ENCODE measurements at regions not wholly inside any gene's neighbourhood (a gene's known extent, or its start where the extent isn't known, plus 50 kb on each side); places are given as distances from the start of the nearest gene placed in this dataset.

GRCh38 chr10:124307591-124307990, 111.1 kb downstream of the OAT start:
- POLR2A ChIA-PET (ENCODE audit: partially characterized antibody): no interaction called here
- CTCF ChIA-PET (ENCODE audit: partially characterized antibody): no interaction called here

GRCh38 chr10:124306922-124307371, 111.8 kb downstream of the OAT start:
- no peak overlapping the region for H3K27ac Mint-ChIP-seq
- intact Hi-C loops (cut with micrococcal nuclease): no loop called here
- DNase-seq: no peak
- no peaks in the 10 kb centered on the region for H3K4me1 ChIP-seq (ENCODE audit: insufficient read depth, low read length)
- no peaks in the 10 kb centered on the region for H3K9me3 ChIP-seq (ENCODE audit: control insufficient read depth in 1 of 2, low read length in 2 of 2)
- H3K27me3 ChIP-seq (ENCODE audit: insufficient read depth, low read length): no peaks in the 10 kb centered on the region
- ChIA-PET CTCF (ENCODE audit: partially characterized antibody) (no interaction called here), POLR2A (ENCODE audit: partially characterized antibody) (no interaction called here)
- no peaks in the 10 kb centered on the region for H3K36me3 Mint-ChIP-seq
- H3K36me3 ChIP-seq (ENCODE audit: insufficient read depth, low read length): no peaks in the 10 kb centered on the region
- H3K9me3 Mint-ChIP-seq: no peaks in the 10 kb centered on the region
- H3K4me3 Mint-ChIP-seq: no peak overlapping the region
- H3K4me3 ChIP-seq (ENCODE audit: low read length in 2 of 2): no peak overlapping the region
- no peak overlapping the region for H3K27ac ChIP-seq (ENCODE audit: low read depth, low read length)
- H3K4me1 Mint-ChIP-seq: no peaks in the 10 kb centered on the region
- H3K27me3 Mint-ChIP-seq: peaks cover 0 to 3% of the 10 kb centered on the region in 2 donors

More at GRCh38 chr10:124307591-124307990, 111.1 kb downstream of the OAT start:
- Histone ChIP-seq H3K36me3 (ENCODE audit: insufficient read depth, low read length) (no peaks in the 10 kb centered on the region), H3K9me3 (ENCODE audit: control insufficient read depth in 1 of 2, low read length in 2 of 2) (no peaks in the 10 kb centered on the region), H3K4me1 (ENCODE audit: insufficient read depth, low read length) (no peaks in the 10 kb centered on the region), H3K4me3 (ENCODE audit: low read length in 2 of 2) (no peak overlapping the region), H3K27ac (ENCODE audit: low read depth, low read length) (no peak overlapping the region), H3K27me3 (ENCODE audit: insufficient read depth, low read length) (no peaks in the 10 kb centered on the region)
- Mint-ChIP-seq H3K4me1 (no peaks in the 10 kb centered on the region), H3K9me3 (no peaks in the 10 kb centered on the region), H3K36me3 (no peaks in the 10 kb centered on the region), H3K27me3 (peaks cover 0 to 3% of the 10 kb centered on the region in 2 donors), H3K27ac (no peak overlapping the region), H3K4me3 (no peak overlapping the region)
- DNase-seq: no peak
- intact Hi-C loops (cut with micrococcal nuclease): no loop called here

- POLR2A ChIA-PET (ENCODE audit: partially characterized antibody): no interaction called here
Observed at GRCh38 chr10:124306520-124306919, 112.2 kb downstream of the OAT start.

GRCh38 chr10:124305984-124306383, 112.7 kb downstream of the OAT start:
- Histone ChIP-seq H3K4me1 (ENCODE audit: insufficient read depth, low read length) (no peaks in the 10 kb centered on the region), H3K36me3 (ENCODE audit: insufficient read depth, low read length) (no peaks in the 10 kb centered on the region), H3K27me3 (ENCODE audit: insufficient read depth, low read length) (no peaks in the 10 kb centered on the region), H3K4me3 (ENCODE audit: low read length in 2 of 2) (no peak overlapping the region), H3K9me3 (ENCODE audit: control insufficient read depth in 1 of 2, low read length in 2 of 2) (no peaks in the 10 kb centered on the region), H3K27ac (ENCODE audit: low read depth, low read length) (no peak overlapping the region)
- H3K27me3 Mint-ChIP-seq: peaks cover 0 to 3% of the 10 kb centered on the region in 2 donors
- intact Hi-C loops (cut with micrococcal nuclease): no loop called here
- H3K36me3 Mint-ChIP-seq: no peaks in the 10 kb centered on the region
- H3K4me3 Mint-ChIP-seq: no peak overlapping the region
- H3K4me1 Mint-ChIP-seq: no peaks in the 10 kb centered on the region
- POLR2A ChIA-PET (ENCODE audit: partially characterized antibody): no interaction called here
- H3K9me3 Mint-ChIP-seq: peaks cover 0 to 4% (median 0%) of the 10 kb centered on the region in 8 donors
- DNase-seq: no peak
- CTCF ChIA-PET (ENCODE audit: partially characterized antibody): no interaction called here
- no peak overlapping the region for H3K27ac Mint-ChIP-seq

More at GRCh38 chr10:124306520-124306919, 112.2 kb downstream of the OAT start:
- no peaks in the 10 kb centered on the region for H3K4me1 ChIP-seq (ENCODE audit: insufficient read depth, low read length)
- no peaks in the 10 kb centered on the region for H3K36me3 ChIP-seq (ENCODE audit: insufficient read depth, low read length)
- Mint-ChIP-seq H3K4me3 (no peak overlapping the region), H3K9me3 (no peaks in the 10 kb centered on the region), H3K27ac (no peak overlapping the region), H3K4me1 (no peaks in the 10 kb centered on the region), H3K36me3 (no peaks in the 10 kb centered on the region), H3K27me3 (peaks cover 0 to 3% of the 10 kb centered on the region in 2 donors)
- no peak overlapping the region for H3K4me3 ChIP-seq (ENCODE audit: low read length in 2 of 2)
- no peak for DNase-seq
- no peaks in the 10 kb centered on the region for H3K9me3 ChIP-seq (ENCODE audit: control insufficient read depth in 1 of 2, low read length in 2 of 2)
- CTCF ChIA-PET (ENCODE audit: partially characterized antibody): no interaction called here
- no peak overlapping the region for H3K27ac ChIP-seq (ENCODE audit: low read depth, low read length)
- intact Hi-C loops (cut with micrococcal nuclease): no loop called here
- H3K27me3 ChIP-seq (ENCODE audit: insufficient read depth, low read length): no peaks in the 10 kb centered on the region

GRCh38 chr10:124305131-124305530, 113.6 kb downstream of the OAT start:
- Mint-ChIP-seq H3K36me3 (no peaks in the 10 kb centered on the region), H3K4me3 (no peak overlapping the region), H3K9me3 (peaks cover 0 to 9% (median 2%) of the 10 kb centered on the region in 8 donors), H3K27me3 (peaks cover 0 to 3% of the 10 kb centered on the region in 2 donors), H3K4me1 (no peaks in the 10 kb centered on the region), H3K27ac (no peak overlapping the region)
- H3K4me3 ChIP-seq (ENCODE audit: low read length in 2 of 2): no peak overlapping the region
- H3K27me3 ChIP-seq (ENCODE audit: insufficient read depth, low read length): no peaks in the 10 kb centered on the region
- intact Hi-C loops (cut with micrococcal nuclease): no loop called here
- no peaks in the 10 kb centered on the region for H3K9me3 ChIP-seq (ENCODE audit: control insufficient read depth in 1 of 2, low read length in 2 of 2)
- no peak overlapping the region for H3K27ac ChIP-seq (ENCODE audit: low read depth, low read length)
- ChIA-PET POLR2A (ENCODE audit: partially characterized antibody) (no interaction called here), CTCF (ENCODE audit: partially characterized antibody) (no interaction called here)
- no peaks in the 10 kb centered on the region for H3K36me3 ChIP-seq (ENCODE audit: insufficient read depth, low read length)
- no peak for DNase-seq
- no peaks in the 10 kb centered on the region for H3K4me1 ChIP-seq (ENCODE audit: insufficient read depth, low read length)

GRCh38 chr10:124303662-124304418, 114.9 kb downstream of the OAT start:
- CTCF ChIA-PET (ENCODE audit: partially characterized antibody): no interaction called here
- no peaks in the 10 kb centered on the region for H3K9me3 ChIP-seq (ENCODE audit: control insufficient read depth in 1 of 2, low read length in 2 of 2)
- no peak overlapping the region for H3K4me3 Mint-ChIP-seq

GRCh38 chr10:124302951-124303505, 115.7 kb downstream of the OAT start:
- POLR2A ChIA-PET (ENCODE audit: partially characterized antibody): no interaction called here
- peaks cover 0 to 9% (median 2%) of the 10 kb centered on the region in 8 donors for H3K9me3 Mint-ChIP-seq
- no peaks in the 10 kb centered on the region for H3K4me1 ChIP-seq (ENCODE audit: insufficient read depth, low read length)
- CTCF ChIA-PET (ENCODE audit: partially characterized antibody): no interaction called here
- intact Hi-C loops (cut with micrococcal nuclease): no loop called here
- no peaks in the 10 kb centered on the region for H3K27me3 Mint-ChIP-seq
- no peak overlapping the region for H3K4me3 Mint-ChIP-seq
- no peak overlapping the region for H3K4me3 ChIP-seq (ENCODE audit: low read length in 2 of 2)
- H3K27ac ChIP-seq (ENCODE audit: low read depth, low read length): no peak overlapping the region
- no peaks in the 10 kb centered on the region for H3K36me3 Mint-ChIP-seq
- H3K27ac Mint-ChIP-seq: no peak overlapping the region
- H3K27me3 ChIP-seq (ENCODE audit: insufficient read depth, low read length): no peaks in the 10 kb centered on the region
- H3K36me3 ChIP-seq (ENCODE audit: insufficient read depth, low read length): no peaks in the 10 kb centered on the region
- H3K9me3 ChIP-seq (ENCODE audit: control insufficient read depth in 1 of 2, low read length in 2 of 2): no peaks in the 10 kb centered on the region
- peak in 1 of 5 donors; percentile 24 for DNase-seq
- no peaks in the 10 kb centered on the region for H3K4me1 Mint-ChIP-seq

More at GRCh38 chr10:124303662-124304418, 114.9 kb downstream of the OAT start:
- no peak overlapping the region for H3K27ac Mint-ChIP-seq
- POLR2A ChIA-PET (ENCODE audit: partially characterized antibody): no interaction called here
- Histone ChIP-seq H3K27me3 (ENCODE audit: insufficient read depth, low read length) (no peaks in the 10 kb centered on the region), H3K4me3 (ENCODE audit: low read length in 2 of 2) (no peak overlapping the region), H3K27ac (ENCODE audit: low read depth, low read length) (no peak overlapping the region), H3K4me1 (ENCODE audit: insufficient read depth, low read length) (no peaks in the 10 kb centered on the region), H3K36me3 (ENCODE audit: insufficient read depth, low read length) (no peaks in the 10 kb centered on the region)
- DNase-seq: peak in 1 of 5 donors; percentile 9
- peaks cover 0 to 9% (median 2%) of the 10 kb centered on the region in 8 donors for H3K9me3 Mint-ChIP-seq
- intact Hi-C loops (cut with micrococcal nuclease): no loop called here
- H3K27me3 Mint-ChIP-seq: no peaks in the 10 kb centered on the region
- no peaks in the 10 kb centered on the region for H3K4me1 Mint-ChIP-seq
- no peaks in the 10 kb centered on the region for H3K36me3 Mint-ChIP-seq
